B cell (primary cell): ENCODE measurements at regions not wholly inside any gene's neighbourhood (a gene's known extent, or its start where the extent isn't known, plus 50 kb on each side); places are given as distances from the start of the nearest gene placed in this dataset.

ENCODE experiments used
- ATAC-seq: fragments of 200-7000 bp; cut with Tn5 transposase; one replicate; pipeline ENCODE4 v1.10.0; 2021; ENCODE audit warnings: low read depth, mild to moderate bottlenecking, moderate number of reproducible peaks, moderate library complexity
- CTCF ChIA-PET: fragments of 350-600 bp; sonication (Branson Sonifier 250); formaldehyde crosslinking; loops from one replicate; lab custom pipeline; 2021; ENCODE audit warnings: antibody characterized with exemption, inconsistent platforms; lab: Charles Lee
- POLR2A ChIA-PET: fragments of 350-600 bp; sonication (Branson Sonifier 250); formaldehyde crosslinking; loops from one replicate; lab custom pipeline; 2021; ENCODE audit warnings: antibody characterized with exemption; lab: Charles Lee
- DNase-seq: peaks from one replicate; pipeline ENCODE4 v3.0.0; 2013
- H2AFZ ChIP-seq: 2 replicates; pipeline ENCODE4 v1.6.1; 2012; ENCODE audit warnings: mild to moderate bottlenecking, low read depth, low read length; ENCODE audit not compliant: insufficient read depth, poor library complexity, severe bottlenecking
- H3K27ac ChIP-seq, 2 donors: 1 replicate in 1 of 2; 2 replicates in 1 of 2; pipeline ENCODE4 v1.5.1; 2012 to 2013; ENCODE audit warnings: low read length in 2 of 2, mild to moderate bottlenecking in 2 of 2, moderate library complexity in 1 of 2
- H3K27me3 ChIP-seq, 4 experiments: fragments of 200-600 bp in 1 of 4; sonication (generic) in 1 of 4; replicated peaks in 1 of 4; 1 replicate in 2 of 4; 2 replicates in 2 of 4; pipeline versions ENCODE4 v1.6.1 to v1.7.0; 2013 to 2016; ENCODE audit warnings: low read length in 3 of 4, mild to moderate bottlenecking in 2 of 4, mixed read lengths in 1 of 4, moderate library complexity in 1 of 4; ENCODE audit not compliant: insufficient read depth in 4 of 4, control insufficient read depth in 3 of 4; ENCODE audit errors: control extremely low read depth in 1 of 4
- H3K36me3 ChIP-seq, 2 experiments: replicated peaks in 1 of 2; 1 replicate in 1 of 2; 2 replicates in 1 of 2; pipeline versions ENCODE4 v1.6.1 to v1.7.1; 2013; ENCODE audit warnings: low read length in 1 of 2; ENCODE audit not compliant: insufficient read depth in 2 of 2, control insufficient read depth in 1 of 2; ENCODE audit errors: control extremely low read depth in 1 of 2, extremely low read depth in 1 of 2
- H3K4me1 ChIP-seq, 2 donors: fragments of 200-600 bp in 1 of 2; sonication (generic) in 1 of 2; 1 replicate in 1 of 2; 2 replicates in 1 of 2; pipeline versions ENCODE4 v1.5.1 to v1.6.1; 2013 to 2017; ENCODE audit warnings: low read length in 2 of 2; ENCODE audit not compliant: control insufficient read depth in 2 of 2, insufficient read depth in 2 of 2
- H3K4me2 ChIP-seq: replicated peaks from 2 replicates; pipeline ENCODE3; 2012; ENCODE audit warnings: mild to moderate bottlenecking, low read depth, low read length; ENCODE audit not compliant: poor library complexity, severe bottlenecking
- H3K4me3 ChIP-seq, 5 experiments: fragments of 200-600 bp in 1 of 5; sonication (generic) in 1 of 5; 1 replicate in 3 of 5; 2 replicates in 2 of 5; pipeline versions ENCODE4 v1.5.1 to v1.7.0; 2011 to 2016; ENCODE audit warnings: low read length in 4 of 5, mild to moderate bottlenecking in 4 of 5, low read depth in 2 of 5, control low read depth in 1 of 5, moderate library complexity in 1 of 5; ENCODE audit not compliant: insufficient read depth in 1 of 5; ENCODE audit errors: control extremely low read depth in 1 of 5, extremely low read depth in 1 of 5
- H3K79me2 ChIP-seq: fragments of 200-600 bp; sonication (generic); one replicate; pipeline ENCODE4 v1.6.0; 2016; ENCODE audit warnings: low read length; ENCODE audit not compliant: control insufficient read depth, insufficient read depth
- H3K9ac ChIP-seq: fragments of 200-600 bp; sonication (generic); 2 replicates; pipeline ENCODE4 v1.6.1; 2017; ENCODE audit warnings: mild to moderate bottlenecking, low read length, moderate library complexity
- H3K9me3 ChIP-seq, 3 donors: one replicate each; pipeline versions ENCODE4 v1.6.1 to v1.7.1; 2013; ENCODE audit warnings: low read length in 2 of 3; ENCODE audit not compliant: control insufficient read depth in 2 of 3, insufficient read depth in 1 of 3; ENCODE audit errors: control extremely low read depth in 1 of 3
- H4K20me1 ChIP-seq: 2 replicates; pipeline ENCODE4 v1.6.0; 2012; ENCODE audit warnings: mild to moderate bottlenecking, low read length; ENCODE audit not compliant: insufficient read depth, control insufficient read depth, poor library complexity, severe bottlenecking
- H3K27ac Mint-ChIP-seq: one replicate; pipeline ENCODE4 v1.8.0; 2021; ENCODE audit warnings: mixed read lengths
- H3K27me3 Mint-ChIP-seq: one replicate; pipeline ENCODE4 v1.8.0; 2021; ENCODE audit warnings: mixed read lengths
- H3K4me1 Mint-ChIP-seq: one replicate; pipeline ENCODE4 v1.8.0; 2021; ENCODE audit warnings: mixed read lengths
- H3K4me3 Mint-ChIP-seq: one replicate; pipeline ENCODE4 v1.8.0; 2021; ENCODE audit warnings: mixed read lengths
- H3K9me3 Mint-ChIP-seq: one replicate; pipeline ENCODE4 v1.8.0; 2022; ENCODE audit warnings: mixed read lengths; ENCODE audit not compliant: insufficient read depth
- CTCF ChIP-seq: fragments of 200-600 bp; IDR thresholded peaks from one replicate; pipeline ENCODE4 v1.8.0; 2022; ENCODE audit warnings: antibody characterized with exemption, mild to moderate bottlenecking
- EZH2 ChIP-seq: IDR thresholded peaks from 2 replicates; pipeline ENCODE4 v1.6.1; 2012; ENCODE audit warnings: borderline replicate concordance, low read depth, mild to moderate bottlenecking, moderate library complexity, low read length; ENCODE audit not compliant: insufficient read depth, poor library complexity, severe bottlenecking
- WGBS: methylation state at CpG from one replicate; pipeline ENCODE4 v1.1.5; 2013; ENCODE audit warnings: missing lambda C conversion rate; ENCODE audit not compliant: insufficient coverage; 5-methylcytosine and 5-hydroxymethylcytosine counted together
- intact Hi-C: fragments of 100-400 bp; cut with micrococcal nuclease; formaldehyde crosslinking; loops from one replicate; pipeline ENCODE4 v1.10.0; 2022

GRCh38 chr5:111670826-111671492 lies 86.0 kb downstream of the NREP start:
- Histone ChIP-seq H3K9me3 (no peaks in the 10 kb centered on the region), H3K4me3 (no peak overlapping the region), H3K9ac (no peak overlapping the region), H3K36me3 (no peaks in the 10 kb centered on the region), H3K79me2 (no peaks in the 10 kb centered on the region), H2AFZ (no peak overlapping the region), H3K27me3 (no peaks in the 10 kb centered on the region), H3K4me2 (no peak overlapping the region), H3K27ac (no peak overlapping the region), H4K20me1 (no peaks in the 10 kb centered on the region), H3K4me1 (no peaks in the 10 kb centered on the region)
- H3K27me3 Mint-ChIP-seq = no peaks in the 10 kb centered on the region
- no peak for DNase-seq
- no peaks in the 10 kb centered on the region for H3K4me1 Mint-ChIP-seq
- peaks cover 2% of the 10 kb centered on the region for H3K9me3 Mint-ChIP-seq
- H3K4me3 Mint-ChIP-seq = no peak overlapping the region
- TF ChIP-seq EZH2 (no peak), CTCF (no peak)
- no peak for ATAC-seq
- POLR2A ChIA-PET = no interaction called here
- CTCF ChIA-PET = interaction anchor here (1.1 kb wide), 1 partner anchor 14 kb away, joined by 3 read pairs; no protein-coding TSS in a partner anchor
- intact Hi-C loops = no loop called here
- 100% methylated on average over 1 of the region's 3 CpGs for WGBS
- H3K27ac Mint-ChIP-seq = no peak overlapping the region

- H3K4me1 Mint-ChIP-seq = no peaks in the 10 kb centered on the region
- TF ChIP-seq CTCF = no peak
- TF ChIP-seq EZH2 = no peak
- H3K4me3 Mint-ChIP-seq = no peak overlapping the region
- H3K9me3 ChIP-seq = no peaks in the 10 kb centered on the region
- H3K27me3 ChIP-seq = no peaks in the 10 kb centered on the region
- no CpG with 5 or more reads among the region's 4 CpGs for WGBS
- no peak for DNase-seq
- ATAC-seq = no peak
- CTCF ChIA-PET = no interaction called here
- POLR2A ChIA-PET = no interaction called here
- no peak overlapping the region for H3K4me3 ChIP-seq
- H3K36me3 ChIP-seq = no peaks in the 10 kb centered on the region
- H3K9me3 Mint-ChIP-seq = no peaks in the 10 kb centered on the region
- H2AFZ ChIP-seq = no peak overlapping the region
- H3K4me2 ChIP-seq = no peak overlapping the region
- H3K27me3 Mint-ChIP-seq = no peaks in the 10 kb centered on the region
- no peaks in the 10 kb centered on the region for H3K79me2 ChIP-seq
- H3K4me1 ChIP-seq = no peaks in the 10 kb centered on the region
- H3K27ac Mint-ChIP-seq = no peak overlapping the region
- H3K27ac ChIP-seq = no peak overlapping the region
- intact Hi-C loops = no loop called here
- H4K20me1 ChIP-seq = no peaks in the 10 kb centered on the region
- no peak overlapping the region for H3K9ac ChIP-seq
Observed at GRCh38 chr5:111668477-111669414, 88.2 kb downstream of the NREP start.
